ENCODE measurements at regions not wholly inside any gene's neighbourhood (a gene's known extent, or its start where the extent isn't known, plus 50 kb on each side); places are given as distances from the start of the nearest gene placed in this dataset.

- no peak for DNase-seq (ENCODE audit: low read depth)
Observed at GRCh38 chr14:32004300-32004699, 72.8 kb upstream of the ARHGAP5 start.

DNA sequence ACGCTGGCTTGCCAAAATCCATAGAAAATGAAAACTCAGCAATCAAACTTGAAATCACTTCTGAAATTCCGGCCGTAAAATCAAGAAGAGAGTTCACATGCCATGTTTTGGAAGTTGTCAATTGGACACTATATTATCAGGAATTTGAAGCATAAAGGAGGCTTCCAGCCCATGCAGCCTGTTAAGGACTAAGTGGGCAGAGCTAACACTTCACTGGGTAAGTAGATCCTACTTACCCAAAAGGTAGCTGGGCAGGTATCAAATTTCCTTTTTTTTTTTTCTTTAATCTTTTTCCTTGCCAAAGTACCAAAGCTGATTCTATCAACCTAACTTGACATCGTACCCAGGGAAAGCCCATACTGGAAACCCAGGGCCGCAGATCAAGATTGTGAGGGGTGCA, 71.5 kb upstream of the ARHGAP5 start:
- DNase-seq (ENCODE audit: low read depth) = no peak

DNA sequence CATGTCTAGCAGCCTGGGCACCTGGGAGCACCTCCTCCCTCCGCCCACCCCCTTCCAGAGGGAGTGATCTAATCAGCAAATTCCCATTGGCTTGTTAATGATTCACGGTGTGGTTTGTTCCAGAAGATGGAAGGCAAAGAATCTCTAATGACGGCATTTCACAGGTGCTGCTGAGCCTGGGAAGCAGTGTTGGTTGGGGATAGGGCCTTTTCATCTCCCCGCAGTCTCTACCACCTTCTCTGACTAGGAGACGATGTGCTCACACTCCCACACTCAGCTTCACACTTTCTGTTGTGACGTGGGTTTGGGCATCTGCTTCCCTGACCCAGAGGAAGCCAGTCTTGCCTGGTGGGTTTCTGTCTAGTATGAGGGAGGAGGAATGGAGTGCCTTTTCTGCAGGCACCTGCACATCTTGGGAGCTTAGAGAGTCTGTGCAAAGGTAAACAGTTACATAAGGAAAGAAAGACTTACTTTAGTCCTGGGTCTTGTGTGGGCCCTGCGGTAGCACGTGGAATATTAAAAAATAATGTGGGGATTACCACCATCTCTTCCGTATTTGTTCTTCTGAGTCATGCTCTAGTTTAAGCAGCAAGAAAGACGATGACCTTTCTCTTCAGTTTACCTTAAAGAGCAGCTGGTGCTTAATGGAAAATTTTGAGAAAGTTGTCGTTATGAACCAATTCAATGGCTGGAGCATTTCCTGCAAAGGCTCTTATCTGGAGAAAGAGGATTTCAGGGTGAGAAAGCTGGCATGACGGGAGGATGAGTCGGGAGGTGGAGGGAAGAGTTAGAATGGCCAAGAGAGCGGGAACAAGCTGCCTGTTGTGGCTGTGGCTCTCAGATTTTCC, 70.6 kb upstream of the ARHGAP5 start:
- DNase-seq (ENCODE audit: low read depth) = no peak

DNA sequence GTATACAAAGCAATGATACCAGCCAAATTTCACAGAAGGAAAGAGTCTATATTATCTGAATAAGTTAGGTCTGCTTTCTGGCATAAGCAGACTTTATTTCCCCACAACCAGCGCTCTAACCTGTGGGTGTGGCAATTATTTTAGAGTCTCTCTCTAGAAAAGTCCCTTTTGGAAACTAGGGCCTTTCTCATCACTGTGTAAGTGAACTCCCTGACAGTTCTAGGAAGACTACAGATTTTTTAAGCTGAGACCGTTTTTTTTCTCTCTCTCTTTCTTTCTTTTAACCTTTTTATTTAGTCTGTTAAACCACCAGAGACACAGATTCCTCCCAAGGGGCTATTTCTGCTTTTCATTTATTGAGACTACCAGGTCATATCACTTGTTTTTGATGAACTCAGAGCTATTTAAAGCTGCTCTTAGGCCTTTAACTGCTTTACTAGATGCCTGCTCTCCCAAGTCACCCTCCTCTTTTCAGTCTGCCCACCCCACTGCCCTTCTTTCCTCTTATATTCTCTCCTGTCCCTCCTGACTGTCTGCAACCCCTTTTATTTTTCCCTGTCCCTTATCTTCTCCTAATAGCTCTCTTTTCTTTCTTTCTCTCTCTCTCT, 69.2 kb upstream of the ARHGAP5 start:
- no peak for DNase-seq (ENCODE audit: low read depth)

DNA sequence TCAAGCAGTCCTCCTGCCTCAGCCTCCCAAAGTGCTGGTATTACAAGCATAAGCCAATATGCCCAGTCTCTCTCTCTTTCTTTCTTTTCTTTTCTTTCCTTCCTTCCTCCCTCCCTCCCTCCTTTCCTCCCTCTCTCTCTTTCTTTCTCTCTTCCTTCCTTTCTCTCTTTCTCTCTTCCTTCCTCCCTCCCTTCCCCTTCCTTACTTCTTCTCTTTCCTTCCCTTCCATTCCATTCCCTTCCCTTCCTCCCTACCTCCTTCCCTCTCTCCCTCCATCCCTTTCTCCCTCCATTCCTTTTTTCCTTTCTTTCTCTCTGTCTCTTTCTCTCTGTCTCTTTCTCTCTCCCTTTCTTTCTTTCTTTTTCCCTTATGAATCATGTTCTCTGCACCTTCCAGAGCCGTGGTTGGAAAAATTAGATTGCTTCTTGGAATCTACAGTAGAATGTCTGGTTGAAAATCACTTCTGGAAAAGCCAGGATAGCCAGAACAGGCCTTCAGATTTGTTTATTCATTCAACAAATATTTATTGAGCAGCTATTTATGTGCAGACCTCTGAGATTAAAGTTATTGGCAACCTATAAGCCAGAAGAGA, 68.4 kb upstream of the ARHGAP5 start:
- DNase-seq (ENCODE audit: low read depth) = no peak

GRCh38 chr14:32009221-32009975, 67.7 kb upstream of the ARHGAP5 start:
- DNase-seq (ENCODE audit: low read depth) = no peak

GRCh38 chr14:32009976-32010581, 67.0 kb upstream of the ARHGAP5 start:
- no peak for DNase-seq (ENCODE audit: low read depth)

GRCh38 chr14:32010604-32011125, 66.4 kb upstream of the ARHGAP5 start:
- DNase-seq (ENCODE audit: low read depth) = no peak

GRCh38 chr14:32011225-32011624, 65.9 kb upstream of the ARHGAP5 start:
- no peak for DNase-seq (ENCODE audit: low read depth)

GRCh38 chr14:32012062-32012461, 65.0 kb upstream of the ARHGAP5 start:
- DNase-seq (ENCODE audit: low read depth) = no peak

DNA sequence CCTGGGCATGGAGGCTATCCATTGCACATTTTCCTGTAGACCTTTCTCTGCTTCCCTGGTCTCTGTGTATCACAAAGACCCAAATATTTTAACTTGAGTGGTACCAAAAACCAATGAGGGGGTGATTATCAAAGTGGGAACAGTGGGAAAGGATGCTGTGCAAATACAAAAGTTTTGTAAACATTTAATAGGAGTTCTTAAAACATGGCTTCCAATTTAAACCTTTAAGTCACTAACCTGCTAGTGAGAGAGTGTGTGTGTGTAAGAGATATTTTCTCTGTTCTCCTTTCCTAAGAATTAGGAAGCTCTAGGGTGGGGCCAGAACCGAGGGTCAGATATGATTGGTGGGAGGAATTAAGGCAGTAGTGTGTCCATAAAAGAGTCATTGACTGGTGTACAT, 64.5 kb upstream of the ARHGAP5 start:
- DNase-seq (ENCODE audit: low read depth) = no peak

- no peak for DNase-seq (ENCODE audit: low read depth)
Observed at GRCh38 chr14:32013083-32013482, 64.0 kb upstream of the ARHGAP5 start.

DNA sequence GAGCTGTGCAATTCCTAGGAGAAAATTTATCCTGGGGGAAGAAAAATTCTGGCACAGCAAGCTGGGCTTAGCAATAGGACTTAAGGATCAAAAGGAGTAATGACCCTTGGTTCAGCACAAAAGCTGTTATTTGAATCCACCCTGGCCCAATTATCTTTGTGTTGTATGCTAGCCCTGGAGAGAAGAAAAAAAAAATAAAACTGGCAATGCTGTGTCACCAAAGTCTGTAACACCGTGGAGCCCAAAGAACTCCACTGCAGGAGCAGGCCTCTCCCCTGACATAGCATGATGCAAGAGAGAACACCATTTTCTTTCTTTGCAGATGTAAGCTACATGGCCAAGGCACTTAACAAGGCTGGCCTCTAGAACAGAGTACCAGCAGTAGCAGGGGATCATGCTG, 63.0 kb upstream of the ARHGAP5 start:
- DNase-seq (ENCODE audit: low read depth) = no peak

DNA sequence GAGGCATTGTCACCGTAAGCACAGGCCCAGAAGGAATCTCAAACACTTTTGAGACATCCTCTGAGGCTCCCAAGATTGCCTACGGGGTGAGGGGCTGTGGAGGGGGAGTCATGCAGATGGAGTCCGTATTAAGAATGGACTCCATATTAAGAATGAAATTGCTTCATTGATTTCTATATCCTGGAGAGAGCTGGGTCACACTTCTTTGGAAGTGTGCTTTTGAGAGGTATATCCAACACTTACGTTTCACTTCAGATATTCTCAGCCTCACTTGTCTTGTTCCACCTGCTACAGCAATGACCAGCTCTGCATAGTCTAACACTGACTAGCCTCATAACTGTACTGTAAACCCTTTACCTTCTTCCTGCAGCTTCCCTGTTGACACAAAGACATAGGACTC, 62.6 kb upstream of the ARHGAP5 start:
- no peak for DNase-seq (ENCODE audit: low read depth)

DNA sequence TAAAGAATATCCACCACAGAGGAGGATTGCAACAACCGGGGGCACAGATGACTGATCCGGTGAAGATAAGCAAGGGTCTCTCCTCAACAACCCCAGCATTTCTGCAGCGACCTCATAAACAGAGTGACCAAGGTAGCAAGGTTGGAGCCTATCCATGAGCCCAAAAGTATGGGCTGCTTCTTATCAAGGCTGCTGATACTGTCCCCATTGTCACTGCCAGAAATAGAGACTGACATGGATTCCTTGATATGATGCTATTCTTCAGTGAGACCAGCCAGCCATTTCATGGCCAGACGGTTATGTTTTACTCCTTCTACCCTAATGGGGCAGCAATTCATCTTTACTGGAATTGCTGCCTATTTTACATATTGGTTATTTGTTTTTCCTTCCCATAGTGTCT, 61.9 kb upstream of the ARHGAP5 start:
- no peak for DNase-seq (ENCODE audit: low read depth)

DNA sequence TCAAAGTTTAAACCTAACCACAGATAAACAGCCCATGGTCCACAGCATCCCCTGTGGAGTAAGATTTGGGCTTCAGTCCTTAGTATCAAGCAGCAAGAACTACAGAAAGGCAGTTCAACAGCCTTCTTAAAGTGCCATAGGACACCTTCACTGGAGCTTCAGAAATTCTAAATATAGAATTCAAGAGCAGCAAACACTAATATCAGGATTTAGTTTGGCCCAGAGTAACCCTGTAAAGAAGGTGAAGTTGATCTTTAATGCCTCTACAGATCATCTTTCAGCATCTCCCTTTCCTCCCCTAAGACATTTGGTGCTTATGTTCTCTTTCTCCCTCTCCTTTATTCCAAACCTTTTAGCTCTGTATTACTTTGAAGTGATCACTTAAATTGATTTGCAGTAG, 59.5 kb upstream of the ARHGAP5 start:
- DNase-seq (ENCODE audit: low read depth) = no peak

- DNase-seq (ENCODE audit: low read depth) = no peak
Observed at GRCh38 chr14:32018391-32019092, 58.6 kb upstream of the ARHGAP5 start.

- DNase-seq (ENCODE audit: low read depth) = no peak
Observed at GRCh38 chr14:32019276-32019675, 57.8 kb upstream of the ARHGAP5 start.

- DNase-seq (ENCODE audit: low read depth) = no peak
Observed at GRCh38 chr14:32020882-32021281, 56.2 kb upstream of the ARHGAP5 start.

DNA sequence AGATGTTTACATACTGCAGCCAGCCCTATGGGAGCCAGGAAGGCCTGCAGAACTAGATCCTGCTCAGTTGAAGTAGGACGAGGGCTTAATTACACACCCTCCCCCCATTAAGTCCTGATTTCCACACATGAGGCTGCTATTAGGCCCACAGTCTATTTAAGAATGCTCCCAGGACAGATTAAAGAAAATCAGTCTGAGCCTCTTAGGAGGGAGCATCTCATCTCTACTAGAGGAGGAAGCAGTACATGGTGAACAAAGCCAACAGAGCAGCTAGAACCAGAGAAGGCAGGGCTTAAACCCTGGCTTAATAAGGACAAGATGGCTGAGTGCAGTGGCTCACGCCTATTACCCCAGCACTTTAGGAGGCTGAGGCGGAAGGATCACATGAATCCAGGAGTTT, 55.8 kb upstream of the ARHGAP5 start:
- DNase-seq (ENCODE audit: low read depth) = no peak

- DNase-seq (ENCODE audit: low read depth) = no peak
Observed at GRCh38 chr14:32022525-32022924, 54.6 kb upstream of the ARHGAP5 start.
